Activated CD4-positive, alpha-beta memory T cell treated with anti-CD3 and anti-CD28 coated beads for 36 hours (primary cell): ENCODE measurements at regions not wholly inside any gene's neighbourhood (a gene's known extent, or its start where the extent isn't known, plus 50 kb on each side); places are given as distances from the start of the nearest gene placed in this dataset.
"Not testable (repeated sequence)": the region's sequence is repeated elsewhere in the genome, so short reads cannot be mapped to it uniquely, and the experiment has no call there.

ENCODE experiments used
- CTCF ChIA-PET: fragments of 350-600 bp; sonication (Branson Sonifier 250); formaldehyde crosslinking; loops from one replicate; lab custom pipeline; 2021; ENCODE audit warnings: antibody characterized with exemption, inconsistent platforms; lab: Charles Lee
- POLR2A ChIA-PET: fragments of 350-600 bp; sonication (Branson Sonifier 250); formaldehyde crosslinking; loops from one replicate; lab custom pipeline; 2021; ENCODE audit warnings: antibody characterized with exemption; lab: Charles Lee
- DNase-seq: peaks from one replicate; pipeline ENCODE4 v3.0.0-alpha.2; 2020
- H3K27ac Mint-ChIP-seq: one replicate; pipeline ENCODE4 v1.8.0; 2021; ENCODE audit warnings: mixed read lengths
- H3K27me3 Mint-ChIP-seq: one replicate; pipeline ENCODE4 v1.8.0; 2021; ENCODE audit warnings: mixed read lengths
- H3K36me3 Mint-ChIP-seq: one replicate; pipeline ENCODE4 v1.8.0; 2021; ENCODE audit warnings: mixed read lengths
- H3K4me1 Mint-ChIP-seq: one replicate; pipeline ENCODE4 v1.8.0; 2021; ENCODE audit warnings: low read depth, mixed read lengths
- H3K4me3 Mint-ChIP-seq: one replicate; pipeline ENCODE4 v1.8.0; 2021; ENCODE audit warnings: mild to moderate bottlenecking, mixed read lengths
- H3K9me3 Mint-ChIP-seq: one replicate; pipeline ENCODE4 v1.8.0; 2021; ENCODE audit warnings: mixed read lengths
- intact Hi-C: fragments of 100-400 bp; cut with micrococcal nuclease; formaldehyde crosslinking; loops from one replicate; pipeline ENCODE4 v1.15.1; 2023

DNA sequence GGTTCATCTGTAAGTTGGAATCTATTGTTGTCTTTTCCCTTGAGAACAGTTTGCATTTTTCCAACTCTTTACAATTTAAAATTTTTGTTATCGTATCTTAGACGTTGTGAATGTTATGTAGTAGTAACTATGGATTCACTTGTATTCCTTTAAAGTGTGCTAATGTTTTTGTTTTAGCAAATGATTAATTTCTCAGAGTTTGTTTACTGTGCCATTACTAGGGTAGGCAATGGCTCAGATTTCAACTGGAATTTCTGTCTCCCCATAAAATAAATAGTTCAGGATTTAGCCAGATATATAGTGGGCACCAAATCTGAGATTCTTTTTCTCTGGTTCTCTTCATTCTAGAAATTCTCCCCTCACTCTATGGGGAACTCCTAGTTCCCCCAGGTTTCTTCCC is 896.5 kb downstream of the PLA2G4A start:
- H3K36me3 Mint-ChIP-seq: no peaks in the 10 kb centered on the region
- no peak for DNase-seq
- CTCF ChIA-PET: no interaction called here
- no peak overlapping the region for H3K4me3 Mint-ChIP-seq
- no peak overlapping the region for H3K27ac Mint-ChIP-seq
- POLR2A ChIA-PET: no interaction called here
- H3K4me1 Mint-ChIP-seq: no peaks in the 10 kb centered on the region
- no peaks in the 10 kb centered on the region for H3K27me3 Mint-ChIP-seq
- peaks cover 5% of the 10 kb centered on the region for H3K9me3 Mint-ChIP-seq
- intact Hi-C loops: no loop called here

- no peak overlapping the region for H3K4me3 Mint-ChIP-seq
- no peaks in the 10 kb centered on the region for H3K27me3 Mint-ChIP-seq
- no peaks in the 10 kb centered on the region for H3K36me3 Mint-ChIP-seq
- ChIA-PET POLR2A (no interaction called here), CTCF (no interaction called here)
- H3K27ac Mint-ChIP-seq: no peak overlapping the region
- no peaks in the 10 kb centered on the region for H3K4me1 Mint-ChIP-seq
- no peak for DNase-seq
- peaks cover 4% of the 10 kb centered on the region for H3K9me3 Mint-ChIP-seq
- intact Hi-C loops: no loop called here
These were observed 904.5 kb downstream of the PLA2G4A start for GRCh38 chr1:187733232-187733631.

- Mint-ChIP-seq H3K36me3 (no peaks in the 10 kb centered on the region), H3K4me3 (no peak overlapping the region), H3K9me3 (peaks cover 3% of the 10 kb centered on the region), H3K27ac (no peak overlapping the region), H3K27me3 (no peaks in the 10 kb centered on the region), H3K4me1 (no peaks in the 10 kb centered on the region)
- DNase-seq: no peak
- intact Hi-C loops: no loop called here
- CTCF ChIA-PET: no interaction called here
- POLR2A ChIA-PET: no interaction called here
These were observed 905.7 kb downstream of the PLA2G4A start for GRCh38 chr1:187734427-187734826.

DNA sequence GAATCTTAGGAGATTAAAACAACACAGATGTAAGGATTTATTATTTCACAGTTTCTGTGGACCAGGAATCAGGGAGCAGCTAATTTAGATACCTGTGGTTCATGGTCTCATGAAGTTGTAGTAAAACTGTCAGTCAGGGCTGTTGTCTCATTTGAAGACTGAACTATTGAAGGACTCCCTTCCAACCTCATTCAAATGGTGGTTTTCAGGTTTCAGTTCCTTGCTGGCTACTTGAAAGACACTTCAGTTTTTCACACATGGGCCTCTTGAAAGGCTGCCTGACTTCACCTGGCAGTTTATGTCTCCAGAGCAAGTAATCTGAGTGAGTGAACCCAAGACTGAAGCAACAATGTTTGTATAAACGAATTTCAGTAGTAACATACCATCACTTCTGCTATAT is 915.9 kb downstream of the PLA2G4A start:
- CTCF ChIA-PET: no interaction called here
- POLR2A ChIA-PET: no interaction called here

GRCh38 chr1:187755536-187755935 is 926.8 kb downstream of the PLA2G4A start:
- H3K36me3 Mint-ChIP-seq: no peaks in the 10 kb centered on the region
- intact Hi-C loops: no loop called here
- POLR2A ChIA-PET: no interaction called here

More for the DNA sequence above, 915.9 kb downstream of the PLA2G4A start:
- H3K9me3 Mint-ChIP-seq: peaks cover 4% of the 10 kb centered on the region
- intact Hi-C loops: no loop called here
- H3K27me3 Mint-ChIP-seq: no peaks in the 10 kb centered on the region
- no peaks in the 10 kb centered on the region for H3K36me3 Mint-ChIP-seq
- no peak for DNase-seq
- no peaks in the 10 kb centered on the region for H3K4me1 Mint-ChIP-seq
- no peak overlapping the region for H3K4me3 Mint-ChIP-seq
- H3K27ac Mint-ChIP-seq: no peak overlapping the region

GRCh38 chr1:187756684-187757083 is 927.9 kb downstream of the PLA2G4A start:
- H3K4me3 Mint-ChIP-seq, intact Hi-C loops, CTCF ChIA-PET, H3K36me3 Mint-ChIP-seq, H3K27ac Mint-ChIP-seq, H3K9me3 Mint-ChIP-seq, H3K4me1 Mint-ChIP-seq, POLR2A ChIA-PET, H3K27me3 Mint-ChIP-seq, DNase-seq: not testable (repeated sequence)

More at GRCh38 chr1:187755536-187755935, 926.8 kb downstream of the PLA2G4A start:
- CTCF ChIA-PET: no interaction called here
- no peaks in the 10 kb centered on the region for H3K27me3 Mint-ChIP-seq
- no peak for DNase-seq
- H3K4me3 Mint-ChIP-seq: no peak overlapping the region
- no peak overlapping the region for H3K27ac Mint-ChIP-seq
- H3K4me1 Mint-ChIP-seq: no peaks in the 10 kb centered on the region
- H3K9me3 Mint-ChIP-seq: peaks cover 6% of the 10 kb centered on the region

DNA sequence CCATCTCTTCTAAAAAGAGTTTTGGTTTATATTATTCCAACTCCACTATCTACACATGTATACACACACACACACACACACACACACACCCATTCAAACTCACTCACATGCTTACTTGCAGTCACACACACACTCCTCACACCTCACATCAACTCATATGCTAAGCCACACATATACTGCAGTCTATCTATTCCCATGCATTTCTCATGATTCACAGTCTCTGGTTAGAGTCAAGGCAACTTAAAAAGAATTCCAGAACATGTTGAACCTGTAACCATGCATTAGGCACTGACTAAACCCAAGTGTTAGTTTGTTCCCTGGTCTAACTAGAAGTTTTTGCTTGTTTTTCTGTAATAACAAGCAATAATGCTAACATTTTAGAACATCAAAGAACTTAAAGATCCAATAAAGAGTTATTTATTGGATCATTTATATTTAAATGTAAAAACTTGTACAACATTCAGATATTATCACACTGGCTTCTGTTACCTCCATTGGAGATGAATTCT is 931.1 kb downstream of the PLA2G4A start:
- intact Hi-C loops: no loop called here
- ChIA-PET POLR2A (no interaction called here), CTCF (no interaction called here)
- Mint-ChIP-seq H3K4me1 (no peaks in the 10 kb centered on the region), H3K27ac (no peak overlapping the region), H3K36me3 (no peaks in the 10 kb centered on the region), H3K27me3 (no peaks in the 10 kb centered on the region), H3K9me3 (peaks cover 11% of the 10 kb centered on the region), H3K4me3 (no peak overlapping the region)
- no peak for DNase-seq

DNA sequence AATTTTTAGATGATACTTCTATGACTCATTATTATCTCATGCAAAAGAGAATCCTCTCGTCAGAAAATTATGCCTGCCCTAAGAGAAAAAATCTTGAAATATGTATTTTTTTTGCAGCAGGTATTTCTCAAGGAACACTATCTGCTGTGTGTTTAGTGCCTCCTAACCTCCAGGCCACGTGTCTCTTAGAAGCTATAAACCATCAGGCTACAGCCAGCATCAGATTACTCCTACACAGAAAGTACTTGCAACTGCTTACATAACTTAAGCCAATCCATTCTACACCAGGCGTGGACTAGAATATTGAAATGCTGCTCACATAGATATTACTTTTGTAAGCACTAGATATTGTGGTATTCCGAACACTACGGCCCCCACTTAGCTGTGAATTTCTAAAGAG is 933.4 kb downstream of the PLA2G4A start:
- no peaks in the 10 kb centered on the region for H3K36me3 Mint-ChIP-seq
- no peak overlapping the region for H3K4me3 Mint-ChIP-seq
- peaks cover 10% of the 10 kb centered on the region for H3K9me3 Mint-ChIP-seq
- CTCF ChIA-PET: no interaction called here
- POLR2A ChIA-PET: no interaction called here
- no peaks in the 10 kb centered on the region for H3K4me1 Mint-ChIP-seq
- H3K27ac Mint-ChIP-seq: no peak overlapping the region
- intact Hi-C loops: no loop called here
- no peaks in the 10 kb centered on the region for H3K27me3 Mint-ChIP-seq
- no peak for DNase-seq

DNA sequence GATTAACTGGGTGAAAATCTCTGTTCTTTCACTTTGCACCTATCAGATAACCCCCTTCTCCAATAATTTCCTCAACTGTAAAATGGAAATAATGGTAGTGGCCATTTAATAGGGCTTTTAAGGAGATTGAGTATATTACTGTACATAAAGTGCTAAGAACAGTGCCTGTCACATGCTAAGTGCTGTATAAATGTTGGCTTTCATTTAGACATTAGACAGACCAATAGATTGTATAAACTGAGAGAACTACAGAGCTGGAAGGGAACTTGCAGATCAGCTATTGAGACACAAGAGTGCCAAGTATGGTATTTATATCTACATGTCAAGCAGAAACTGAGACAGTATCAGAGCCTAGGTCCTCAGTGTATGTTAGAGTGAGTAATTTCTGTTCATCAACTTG is 934.7 kb downstream of the PLA2G4A start:
- H3K9me3 Mint-ChIP-seq: peaks cover 10% of the 10 kb centered on the region
- H3K27me3 Mint-ChIP-seq: no peaks in the 10 kb centered on the region
- POLR2A ChIA-PET: no interaction called here
- DNase-seq: no peak
- no peaks in the 10 kb centered on the region for H3K36me3 Mint-ChIP-seq
- H3K27ac Mint-ChIP-seq: no peak overlapping the region
- intact Hi-C loops: no loop called here
- CTCF ChIA-PET: no interaction called here
- H3K4me1 Mint-ChIP-seq: no peaks in the 10 kb centered on the region
- H3K4me3 Mint-ChIP-seq: no peak overlapping the region

DNA sequence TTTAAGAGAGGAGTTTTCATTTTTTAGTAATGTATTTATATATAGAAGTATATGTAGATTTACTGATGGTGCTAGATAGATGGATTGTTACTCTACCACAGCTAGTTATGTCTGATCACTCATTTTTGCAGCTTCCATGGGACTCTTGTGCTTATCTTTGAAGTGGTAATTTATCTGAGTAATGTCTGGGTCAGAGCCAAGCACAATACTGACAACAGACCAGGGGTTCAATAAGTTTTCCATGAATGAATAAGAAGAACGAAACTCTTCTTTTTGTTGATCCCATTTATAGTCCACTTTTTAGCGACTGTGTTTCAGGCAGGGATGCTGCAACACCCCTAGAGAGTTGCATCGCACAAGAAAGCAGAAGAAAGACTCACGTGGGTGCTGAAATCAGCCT is 935.2 kb downstream of the PLA2G4A start:
- Mint-ChIP-seq H3K36me3 (no peaks in the 10 kb centered on the region), H3K27ac (no peak overlapping the region), H3K9me3 (peaks cover 10% of the 10 kb centered on the region), H3K4me3 (no peak overlapping the region), H3K4me1 (no peaks in the 10 kb centered on the region), H3K27me3 (no peaks in the 10 kb centered on the region)
- intact Hi-C loops: no loop called here
- POLR2A ChIA-PET: no interaction called here
- CTCF ChIA-PET: no interaction called here
- no peak for DNase-seq

GRCh38 chr1:187771396-187771795 is 942.6 kb downstream of the PLA2G4A start:
- H3K9me3 Mint-ChIP-seq: peaks cover 3% of the 10 kb centered on the region
- ChIA-PET POLR2A (no interaction called here), CTCF (no interaction called here)
- intact Hi-C loops: no loop called here
- H3K4me3 Mint-ChIP-seq: no peak overlapping the region
- no peak for DNase-seq
- no peak overlapping the region for H3K27ac Mint-ChIP-seq
- H3K27me3 Mint-ChIP-seq: no peaks in the 10 kb centered on the region
- H3K4me1 Mint-ChIP-seq: no peaks in the 10 kb centered on the region
- H3K36me3 Mint-ChIP-seq: no peaks in the 10 kb centered on the region

GRCh38 chr1:187773168-187773567 is 944.4 kb downstream of the PLA2G4A start:
- ChIA-PET POLR2A (no interaction called here), CTCF (no interaction called here)
- no peaks in the 10 kb centered on the region for H3K4me1 Mint-ChIP-seq

GRCh38 chr1:187787736-187788135 is 959.0 kb downstream of the PLA2G4A start:
- peaks cover 2% of the 10 kb centered on the region for H3K9me3 Mint-ChIP-seq
- no peak for DNase-seq
- no peak overlapping the region for H3K27ac Mint-ChIP-seq
- H3K4me1 Mint-ChIP-seq: no peaks in the 10 kb centered on the region
- POLR2A ChIA-PET: no interaction called here
- no peak overlapping the region for H3K4me3 Mint-ChIP-seq
- CTCF ChIA-PET: no interaction called here
- intact Hi-C loops: no loop called here
- H3K27me3 Mint-ChIP-seq: no peaks in the 10 kb centered on the region
- no peaks in the 10 kb centered on the region for H3K36me3 Mint-ChIP-seq

More at GRCh38 chr1:187773168-187773567, 944.4 kb downstream of the PLA2G4A start:
- Mint-ChIP-seq H3K27ac (no peak overlapping the region), H3K9me3 (peaks cover 2% of the 10 kb centered on the region), H3K36me3 (no peaks in the 10 kb centered on the region), H3K27me3 (no peaks in the 10 kb centered on the region), H3K4me3 (no peak overlapping the region)
- no peak for DNase-seq
- intact Hi-C loops: no loop called here
